DOHH2 (cell line): ENCODE measurements at regions not wholly inside any gene's neighbourhood (a gene's known extent, or its start where the extent isn't known, plus 50 kb on each side); places are given as distances from the start of the nearest gene placed in this dataset.

Source experiments
- CTCF ChIP-seq: fragments of 200-600 bp; sonication (generic); IDR thresholded peaks from one replicate; pipeline ENCODE4 v1.5.1; 2014; ENCODE audit warnings: antibody characterized with exemption, mild to moderate bottlenecking, low read depth, low read length; ENCODE audit not compliant: poor library complexity, severe bottlenecking
- EZH2phosphoT487 ChIP-seq: fragments of 200-600 bp; sonication (generic); IDR thresholded peaks from 2 replicates; pipeline ENCODE4 v1.6.1; 2017; ENCODE audit warnings: borderline replicate concordance, mild to moderate bottlenecking, antibody characterized with exemption, low read length, moderate library complexity, mixed read lengths

DNA sequence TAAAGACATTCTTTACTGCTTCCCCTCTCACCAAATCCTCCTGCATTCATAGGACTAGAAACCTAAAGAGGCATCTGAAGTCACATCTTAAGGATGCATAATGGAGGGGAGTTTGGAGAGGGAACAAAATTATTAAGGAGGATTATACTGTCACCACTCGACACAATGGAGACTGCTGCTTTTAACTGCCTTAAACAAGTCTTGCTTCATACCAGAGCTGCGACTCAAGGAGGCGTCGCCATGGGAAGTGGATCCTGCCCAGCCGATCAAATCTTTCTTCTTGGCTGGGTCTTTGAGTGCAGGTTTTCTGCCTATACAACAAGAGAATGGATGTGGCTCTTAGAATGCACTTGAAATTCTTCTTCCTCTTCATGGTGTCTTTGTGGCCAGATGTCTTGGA is 66.7 kb upstream of the FOXE1 start:
- no peak for TF ChIP-seq CTCF
- TF ChIP-seq EZH2phosphoT487, result no peak
